GM23248 (cell line): ENCODE measurements at regions not wholly inside any gene's neighbourhood (a gene's known extent, or its start where the extent isn't known, plus 50 kb on each side); places are given as distances from the start of the nearest gene placed in this dataset.

Experiments used
- DNase-seq: peaks from one replicate; pipeline ENCODE4 v3.0.0-alpha.2; 2015
- H2AFZ ChIP-seq: fragments of 200-600 bp; sonication (generic); 2 replicates; pipeline ENCODE4 v1.6.1; 2016; ENCODE audit warnings: antibody characterized with exemption
- H3F3A ChIP-seq: fragments of 200-600 bp; sonication (generic); 2 replicates; pipeline ENCODE4 v1.6.1; 2016; ENCODE audit warnings: mild to moderate bottlenecking, antibody characterized with exemption, mixed run types; ENCODE audit not compliant: insufficient read depth
- H3K27ac ChIP-seq: fragments of 200-600 bp; sonication (generic); 2 replicates; pipeline ENCODE4 v1.5.1; 2016; ENCODE audit warnings: mild to moderate bottlenecking
- H3K27me3 ChIP-seq: fragments of 200-600 bp; sonication (generic); replicated peaks from 2 replicates; pipeline ENCODE4 v1.6.1; 2016; ENCODE audit warnings: mild to moderate bottlenecking; ENCODE audit not compliant: insufficient read depth
- H3K36me3 ChIP-seq: fragments of 200-600 bp; sonication (generic); 2 replicates; pipeline ENCODE4 v1.6.1; 2016; ENCODE audit warnings: low read depth, mild to moderate bottlenecking
- H3K4me1 ChIP-seq: fragments of 200-600 bp; sonication (generic); 2 replicates; pipeline ENCODE4 v1.6.1; 2016; ENCODE audit warnings: mild to moderate bottlenecking; ENCODE audit not compliant: insufficient read depth
- H3K4me2 ChIP-seq: fragments of 200-600 bp; sonication (generic); one replicate; pipeline ENCODE4 v1.6.1; 2016; ENCODE audit warnings: mild to moderate bottlenecking; ENCODE audit not compliant: unreplicated experiment
- H3K4me3 ChIP-seq: fragments of 200-600 bp; sonication (generic); 2 replicates; pipeline ENCODE4 v1.5.1; 2016; ENCODE audit warnings: mild to moderate bottlenecking
- H3K79me2 ChIP-seq: fragments of 200-600 bp; sonication (generic); 2 replicates; pipeline ENCODE4 v1.6.1; 2016; ENCODE audit warnings: mild to moderate bottlenecking; ENCODE audit not compliant: insufficient read depth
- H3K9ac ChIP-seq: fragments of 200-600 bp; sonication (generic); 2 replicates; pipeline ENCODE4 v1.6.1; 2016; ENCODE audit warnings: mild to moderate bottlenecking
- H3K9me2 ChIP-seq: fragments of 200-600 bp; sonication (generic); 2 replicates; pipeline ENCODE4 v1.6.1; 2016; ENCODE audit warnings: mixed run types, mild to moderate bottlenecking, moderate library complexity; ENCODE audit not compliant: insufficient read depth
- H3K9me3 ChIP-seq: fragments of 200-600 bp; sonication (generic); one replicate; pipeline ENCODE4 v1.6.1; 2017; ENCODE audit warnings: low read depth
- H4K20me1 ChIP-seq: fragments of 200-600 bp; sonication (generic); 2 replicates; pipeline ENCODE4 v1.6.0; 2016; ENCODE audit not compliant: insufficient read depth
- EZH2 ChIP-seq: fragments of 200-600 bp; sonication (generic); IDR thresholded peaks from 2 replicates; pipeline ENCODE4 v1.6.1; 2018; ENCODE audit warnings: antibody characterized with exemption, mild to moderate bottlenecking; ENCODE audit not compliant: insufficient read depth, poor library complexity, severe bottlenecking
- EZH2phosphoT487 ChIP-seq: fragments of 200-600 bp; sonication (generic); IDR thresholded peaks from 2 replicates; pipeline ENCODE4 v1.6.1; 2018; ENCODE audit warnings: antibody characterized with exemption, moderate library complexity, mild to moderate bottlenecking, low read depth; ENCODE audit not compliant: insufficient read depth
- WGBS, 2 experiments: methylation state at CpG; one replicate each; pipeline ENCODE4 v1.1.6; 2015 to 2017; ENCODE audit warnings: low lambda C conversion rate in 2 of 2, low coverage in 1 of 2; ENCODE audit errors: missing lambda C conversion rate in 2 of 2; 5-methylcytosine and 5-hydroxymethylcytosine counted together
- in situ Hi-C: fragments of 300-500 bp; cut with MboI; formaldehyde crosslinking; loops from 2 replicates; pipeline ENCODE4 v1.15.0; 2020

- Histone ChIP-seq H3K4me2 (no peak overlapping the region), H3K36me3 (no peaks in the 10 kb centered on the region), H4K20me1 (no peaks in the 10 kb centered on the region), H3K4me1 (no peaks in the 10 kb centered on the region), H3K9me2 (no peaks in the 10 kb centered on the region), H3K9me3 (no peaks in the 10 kb centered on the region), H3K27ac (no peak overlapping the region), H2AFZ (no peak overlapping the region), H3K4me3 (no peak overlapping the region), H3K27me3 (no peaks in the 10 kb centered on the region), H3K79me2 (no peaks in the 10 kb centered on the region), H3F3A (no peaks in the 10 kb centered on the region), H3K9ac (no peak overlapping the region)
- DNase-seq: no peak
- in situ Hi-C loops: no loop called here
- no peak for TF ChIP-seq EZH2phosphoT487
- no peak for TF ChIP-seq EZH2
- 6 to 17% methylated on average over 4 of the region's 4 CpGs for WGBS, 2 experiments
These were observed 185.8 kb upstream of the PLD5 start for GRCh38 chr1:242710286-242710685.

DNA sequence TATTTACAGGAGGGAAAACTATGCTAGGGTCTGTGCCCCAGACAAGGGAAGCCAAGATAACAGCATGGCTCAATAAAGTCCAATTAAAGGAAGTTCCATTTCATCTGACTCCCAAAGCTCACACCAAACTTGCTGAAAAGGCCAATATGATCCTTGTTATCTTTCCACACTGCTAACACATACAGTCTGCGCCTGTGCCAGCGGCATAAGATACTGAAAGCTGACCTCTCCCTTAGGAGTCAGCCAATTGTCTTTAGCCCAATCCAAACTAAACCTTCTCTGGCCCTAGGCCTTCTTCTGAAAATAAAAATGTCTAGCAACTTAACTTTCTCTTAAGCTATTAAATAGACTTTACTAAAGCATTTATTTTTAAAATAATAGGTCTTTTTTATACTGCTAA, 179.0 kb upstream of the PLD5 start:
- Histone ChIP-seq H3K4me3 (no peak overlapping the region), H3K4me2 (no peak overlapping the region), H3K9me2 (no peaks in the 10 kb centered on the region), H3K9me3 (no peaks in the 10 kb centered on the region), H4K20me1 (no peaks in the 10 kb centered on the region), H3K36me3 (no peaks in the 10 kb centered on the region), H2AFZ (no peak overlapping the region), H3F3A (no peaks in the 10 kb centered on the region), H3K9ac (no peak overlapping the region), H3K79me2 (no peaks in the 10 kb centered on the region), H3K4me1 (no peaks in the 10 kb centered on the region), H3K27me3 (no peaks in the 10 kb centered on the region), H3K27ac (no peak overlapping the region)
- WGBS, 2 experiments: 36 to 55% methylated on average over 2 of the region's 2 CpGs
- no peak for TF ChIP-seq EZH2phosphoT487
- TF ChIP-seq EZH2: no peak
- in situ Hi-C loops: no loop called here
- DNase-seq: no peak

- no peaks in the 10 kb centered on the region for H3K27me3 ChIP-seq
- H3F3A ChIP-seq: no peaks in the 10 kb centered on the region
- H3K4me2 ChIP-seq: no peak overlapping the region
- H3K27ac ChIP-seq: no peak overlapping the region
- in situ Hi-C loops: no loop called here
- no peaks in the 10 kb centered on the region for H3K4me1 ChIP-seq
- H3K79me2 ChIP-seq: no peaks in the 10 kb centered on the region
- no peak overlapping the region for H3K9ac ChIP-seq
- no peaks in the 10 kb centered on the region for H3K36me3 ChIP-seq
- no peaks in the 10 kb centered on the region for H3K9me3 ChIP-seq
- no peak for DNase-seq
- H3K9me2 ChIP-seq: no peaks in the 10 kb centered on the region
- 11 to 19% methylated on average over 2 of the region's 2 CpGs for WGBS, 2 experiments
- TF ChIP-seq EZH2 (no peak), EZH2phosphoT487 (no peak)
- H3K4me3 ChIP-seq: no peak overlapping the region
- no peak overlapping the region for H2AFZ ChIP-seq
- H4K20me1 ChIP-seq: no peaks in the 10 kb centered on the region
These were observed 168.5 kb upstream of the PLD5 start for GRCh38 chr1:242692988-242693387.

DNA sequence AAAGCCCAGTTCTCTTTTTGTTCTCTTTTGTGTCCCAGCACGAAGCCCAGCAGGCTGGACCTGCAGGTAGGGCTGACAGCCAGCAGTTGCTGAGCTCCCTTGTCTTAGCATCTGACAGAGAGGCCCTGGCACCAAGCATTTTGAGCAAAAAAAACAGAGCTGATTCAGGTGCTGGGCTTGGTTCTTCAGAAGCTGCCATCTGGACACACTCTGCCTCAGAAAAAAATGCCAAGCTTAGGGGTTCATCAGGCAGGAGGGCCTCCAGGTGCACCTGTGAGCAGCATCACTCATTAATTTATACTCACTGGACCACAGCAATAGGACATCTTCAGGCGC, 167.1 kb upstream of the PLD5 start:
- 26 to 29% methylated on average over 2 of the region's 2 CpGs for WGBS, 2 experiments
- no peak overlapping the region for H3K9ac ChIP-seq
- H3K4me2 ChIP-seq: no peak overlapping the region
- no peaks in the 10 kb centered on the region for H3K79me2 ChIP-seq
- in situ Hi-C loops: no loop called here
- no peaks in the 10 kb centered on the region for H3K36me3 ChIP-seq
- no peak overlapping the region for H3K27ac ChIP-seq
- DNase-seq: no peak
- no peaks in the 10 kb centered on the region for H3K27me3 ChIP-seq
- no peaks in the 10 kb centered on the region for H3F3A ChIP-seq
- no peaks in the 10 kb centered on the region for H3K9me2 ChIP-seq
- no peaks in the 10 kb centered on the region for H3K9me3 ChIP-seq
- no peaks in the 10 kb centered on the region for H4K20me1 ChIP-seq
- H3K4me3 ChIP-seq: no peak overlapping the region
- no peak overlapping the region for H2AFZ ChIP-seq
- no peaks in the 10 kb centered on the region for H3K4me1 ChIP-seq
- TF ChIP-seq EZH2phosphoT487: no peak
- TF ChIP-seq EZH2: no peak

GRCh38 chr1:242690849-242691609, 166.5 kb upstream of the PLD5 start:
- no peak for DNase-seq
- H3K27me3 ChIP-seq: no peaks in the 10 kb centered on the region
- H3K79me2 ChIP-seq: no peaks in the 10 kb centered on the region
- H3F3A ChIP-seq: no peaks in the 10 kb centered on the region
- no peaks in the 10 kb centered on the region for H3K9me3 ChIP-seq
- 21 to 22% methylated on average over 8 of the region's 8 CpGs for WGBS, 2 experiments
- no peak overlapping the region for H3K9ac ChIP-seq
- no peak overlapping the region for H3K4me3 ChIP-seq
- H3K4me1 ChIP-seq: no peaks in the 10 kb centered on the region
- no peak for TF ChIP-seq EZH2
- TF ChIP-seq EZH2phosphoT487: no peak
- no peak overlapping the region for H2AFZ ChIP-seq
- no peaks in the 10 kb centered on the region for H3K9me2 ChIP-seq
- no peak overlapping the region for H3K4me2 ChIP-seq
- no peaks in the 10 kb centered on the region for H4K20me1 ChIP-seq
- in situ Hi-C loops: no loop called here
- H3K36me3 ChIP-seq: no peaks in the 10 kb centered on the region
- no peak overlapping the region for H3K27ac ChIP-seq
